GM23338 (cell line): ENCODE measurements at regions not wholly inside any gene's neighbourhood (a gene's known extent, or its start where the extent isn't known, plus 50 kb on each side); places are given as distances from the start of the nearest gene placed in this dataset.

Experiments
- CTCF ChIP-seq, 2 experiments: fragments of 200-600 bp in 1 of 2; sonication (generic) in 1 of 2; conservative IDR thresholded peaks; 2 replicates each; pipeline versions ENCODE4 v1.5.1 to v1.6.1; 2016 to 2017; ENCODE audit warnings: antibody characterized with exemption in 2 of 2, low read depth in 2 of 2, mild to moderate bottlenecking in 2 of 2, moderate library complexity in 1 of 2
- EZH2 ChIP-seq: fragments of 200-600 bp; sonication (generic); IDR thresholded peaks from one replicate; pipeline ENCODE4 v1.8.0; 2017; ENCODE audit warnings: antibody characterized with exemption, mild to moderate bottlenecking, low read depth; ENCODE audit not compliant: unreplicated experiment
- POLR2AphosphoS5 ChIP-seq: IDR thresholded peaks from 2 replicates; pipeline ENCODE4 v1.6.1; 2016; ENCODE audit warnings: antibody characterized with exemption, low read depth
- REST ChIP-seq: IDR thresholded peaks from one replicate; pipeline ENCODE4 v1.6.1; 2018; ENCODE audit warnings: antibody characterized with exemption; ENCODE audit not compliant: unreplicated experiment

- no peak for TF ChIP-seq EZH2
- TF ChIP-seq POLR2AphosphoS5 = no peak
- TF ChIP-seq CTCF (conservative IDR thresholded peaks at IDR 0.05; ENCODE audit: low read depth in 2 of 2) = no peak
- TF ChIP-seq REST = no peak
These were observed 132.0 kb upstream of the FSTL4 start for GRCh38 chr5:133744051-133744959.
